ENCODE measurements at regions not wholly inside any gene's neighbourhood (a gene's known extent, or its start where the extent isn't known, plus 50 kb on each side); places are given as distances from the start of the nearest gene placed in this dataset.

GRCh38 chr14:101074196-101075024, 170.9 kb upstream of the RTL1 start:
- ChIA-PET POLR2A (interaction anchor here (0.6 to 1.6 kb wide), 3 partner anchors 64 to 171 kb away, joined by 3 to 4 read pairs (median 3); partner anchors contain the start of gene RTL1), CTCF (interaction anchor here (0.8 to 2.0 kb wide), 6 partner anchors 9 to 554 kb away, joined by 3 to 5 read pairs (median 3); no protein-coding TSS in a partner anchor)
- no peak overlapping the region; the same call in 1 of the 2 replicates for H3K4me2 ChIP-seq
- H3K4me1 ChIP-seq (ENCODE audit: control insufficient read depth in 1 of 2, insufficient read depth in 2 of 2, low read depth in 1 of 2, low read length in 1 of 2) = peaks cover 21 to 73% of the 10 kb centered on the region in 2 experiments; a peak in 3 of 4 replicates
- H3K9me2 ChIP-seq = no peaks in the 10 kb centered on the region
- 82% methylated on average over 8 of the region's 13 CpGs for WGBS (ENCODE audit: low lambda C conversion rate)
- peak overlapping the region in 1 of 2 experiments; percentile 87; a peak in 1 of 4 replicates for H3K27ac ChIP-seq (ENCODE audit: low read depth in 2 of 2, low read length in 1 of 2)
- H4K20me1 ChIP-seq (ENCODE audit: insufficient read depth) = no peaks in the 10 kb centered on the region
- no peak overlapping the region for H2AFZ ChIP-seq (ENCODE audit: low read depth)
- no peaks in the 10 kb centered on the region for H3K36me3 ChIP-seq (replicated peaks in 1 of 2; ENCODE audit: control insufficient read depth in 1 of 2, insufficient read depth in 2 of 2, low read length in 1 of 2)
- no peak for TF ChIP-seq TEAD4 (IDR thresholded peaks at IDR 0.05; ENCODE audit: borderline replicate concordance, insufficient read depth)
- TF ChIP-seq FOSL2 (IDR thresholded peaks at IDR 0.05; ENCODE audit: borderline replicate concordance, low read depth) = no peak
- TF ChIP-seq RCOR1 (IDR thresholded peaks at IDR 0.05; ENCODE audit: low read length) = no peak
- no peak for TF ChIP-seq PBX3 (IDR thresholded peaks at IDR 0.05)
- no peak for TF ChIP-seq NFIC (IDR thresholded peaks at IDR 0.05; ENCODE audit: borderline replicate concordance)
- no peak overlapping the region for H3K4me3 ChIP-seq (ENCODE audit: low read depth in 2 of 2, low read length in 1 of 2)
- no peak overlapping the region for H3K9ac ChIP-seq
- no peaks in the 10 kb centered on the region for H3F3A ChIP-seq (replicated peaks; ENCODE audit: insufficient read depth)
- no peaks in the 10 kb centered on the region for H3K27me3 ChIP-seq (ENCODE audit: insufficient read depth)
- no peaks in the 10 kb centered on the region for H3K79me2 ChIP-seq (ENCODE audit: insufficient read depth)
- no peaks in the 10 kb centered on the region for H3K9me3 ChIP-seq
- peak; percentile 36 for DNase-seq

GRCh38 chr14:101075025-101075800, 171.7 kb upstream of the RTL1 start:
- H3F3A ChIP-seq (replicated peaks; ENCODE audit: insufficient read depth) = no peaks in the 10 kb centered on the region
- no peak for DNase-seq
- H3K36me3 ChIP-seq (replicated peaks in 1 of 2; ENCODE audit: control insufficient read depth in 1 of 2, insufficient read depth in 2 of 2, low read length in 1 of 2) = no peaks in the 10 kb centered on the region
- no peaks in the 10 kb centered on the region for H3K9me3 ChIP-seq
- H3K27me3 ChIP-seq (ENCODE audit: insufficient read depth) = no peaks in the 10 kb centered on the region
- peaks cover 21 to 73% of the 10 kb centered on the region in 2 experiments; a peak in 3 of 4 replicates for H3K4me1 ChIP-seq (ENCODE audit: control insufficient read depth in 1 of 2, insufficient read depth in 2 of 2, low read depth in 1 of 2, low read length in 1 of 2)
- no peaks in the 10 kb centered on the region for H4K20me1 ChIP-seq (ENCODE audit: insufficient read depth)
- H3K9me2 ChIP-seq = no peaks in the 10 kb centered on the region
- WGBS (ENCODE audit: low lambda C conversion rate) = 91% methylated on average over 9 of the region's 9 CpGs
- no peak overlapping the region for H3K4me3 ChIP-seq (ENCODE audit: low read depth in 2 of 2, low read length in 1 of 2)
- H3K9ac ChIP-seq = no peak overlapping the region
- POLR2A ChIA-PET = interaction anchor here (0.6 to 1.6 kb wide), 2 partner anchors 65 to 73 kb away, joined by 3 to 4 read pairs; no protein-coding TSS in a partner anchor
- no peak overlapping the region for H3K4me2 ChIP-seq
- CTCF ChIA-PET = interaction anchor here (1.1 to 2.0 kb wide), 2 partner anchors 8 to 10 kb away, joined by 3 to 5 read pairs; no protein-coding TSS in a partner anchor
- H2AFZ ChIP-seq (ENCODE audit: low read depth) = no peak overlapping the region
- no peaks in the 10 kb centered on the region for H3K79me2 ChIP-seq (ENCODE audit: insufficient read depth)
- peak overlapping the region in 1 of 2 experiments; percentile 87; a peak in 1 of 4 replicates for H3K27ac ChIP-seq (ENCODE audit: low read depth in 2 of 2, low read length in 1 of 2)
- no peak for TF ChIP-seq NFIC (IDR thresholded peaks at IDR 0.05; ENCODE audit: borderline replicate concordance)
- no peak for TF ChIP-seq REST (IDR thresholded peaks at IDR 0.05; ENCODE audit: low read depth, low read length)
- no peak for TF ChIP-seq GATA2 (CRISPR knock-in tag; IDR thresholded peaks at IDR 0.05)
- TF ChIP-seq MEF2A (IDR thresholded peaks at IDR 0.05; ENCODE audit: borderline replicate concordance, low read depth) = no peak
- no peak for TF ChIP-seq YY1 (IDR thresholded peaks at IDR 0.05; ENCODE audit: low read depth)
- TF ChIP-seq EZH2phosphoT487 (IDR thresholded peaks at IDR 0.05; ENCODE audit: borderline replicate concordance, low read depth) = no peak
- TF ChIP-seq RCOR1 (IDR thresholded peaks at IDR 0.05; ENCODE audit: low read length) = no peak
- no peak for TF ChIP-seq FOSL2 (IDR thresholded peaks at IDR 0.05; ENCODE audit: borderline replicate concordance, low read depth)
- TF ChIP-seq SMC3 (IDR thresholded peaks at IDR 0.05; ENCODE audit: low read depth, low read length) = no peak
- no peak for TF ChIP-seq ELF1 (IDR thresholded peaks at IDR 0.05)
- no peak for TF ChIP-seq ZBTB33 (IDR thresholded peaks at IDR 0.05; ENCODE audit: borderline replicate concordance, low read depth)
- TF ChIP-seq RFX5 (IDR thresholded peaks at IDR 0.05; ENCODE audit: low read length) = no peak
- TF ChIP-seq PBX3 (IDR thresholded peaks at IDR 0.05) = no peak
- TF ChIP-seq NRF1 (IDR thresholded peaks at IDR 0.05; ENCODE audit: low read depth, low read length) = no peak

All from SK-N-SH (cell line).